H1 (cell line): ENCODE measurements at regions not wholly inside any gene's neighbourhood (a gene's known extent, or its start where the extent isn't known, plus 50 kb on each side); places are given as distances from the start of the nearest gene placed in this dataset.

Experiments used
- CTCF ChIA-PET: fragments of 300-600 bp; sonication (Branson Sonifier 250); formaldehyde crosslinking; loops from one replicate; lab custom pipeline; 2021; ENCODE audit not compliant: partially characterized antibody; lab: Charles Lee
- POLR2A ChIA-PET: fragments of 300-600 bp; sonication (Branson Sonifier 250); formaldehyde crosslinking; loops from one replicate; lab custom pipeline; 2021; ENCODE audit warnings: inconsistent platforms; ENCODE audit not compliant: partially characterized antibody; lab: Charles Lee
- DNase-seq, 2 experiments: peaks; one replicate each; pipeline versions ENCODE4 v3.0.0 to v3.0.0-alpha.2; 2010 to 2022; ENCODE audit warnings: low spot score in 2 of 2, low read depth in 1 of 2, mixed read lengths in 1 of 2
- FAIRE-seq: peaks from 2 replicates; lab custom pipeline; 2011; peaks lifted over from hg19 to GRCh38; lab: Jason Lieb, UNC
- H2AFZ ChIP-seq: 2 replicates; pipeline ENCODE4 v1.8.1; 2012; ENCODE audit warnings: low read length, inconsistent platforms
- H2AK5ac ChIP-seq: 2 replicates; pipeline ENCODE4 v1.6.1; 2013; ENCODE audit warnings: low read depth, low read length
- H2BK120ac ChIP-seq: replicated peaks from 2 replicates; pipeline ENCODE3; 2013; ENCODE audit warnings: low read depth, low read length, inconsistent platforms
- H2BK12ac ChIP-seq: 2 replicates; pipeline ENCODE4 v1.6.1; 2013; ENCODE audit warnings: low read depth, low read length
- H2BK15ac ChIP-seq: 2 replicates; pipeline ENCODE4 v1.6.1; 2013; ENCODE audit warnings: low read length
- H2BK20ac ChIP-seq: 2 replicates; pipeline ENCODE4 v1.6.1; 2013; ENCODE audit warnings: low read length
- H2BK5ac ChIP-seq: 2 replicates; pipeline ENCODE4 v1.6.1; 2013; ENCODE audit warnings: low read depth, low read length
- H3K14ac ChIP-seq: 2 replicates; pipeline ENCODE4 v1.6.1; 2013; ENCODE audit warnings: inconsistent platforms; ENCODE audit not compliant: insufficient read length
- H3K18ac ChIP-seq: 2 replicates; pipeline ENCODE4 v1.6.1; 2013; ENCODE audit warnings: low read length; ENCODE audit errors: extremely low read depth
- H3K23ac ChIP-seq: 2 replicates; pipeline ENCODE4 v1.6.1; 2013; ENCODE audit warnings: inconsistent platforms; ENCODE audit not compliant: insufficient read length
- H3K23me2 ChIP-seq: 2 replicates; pipeline ENCODE4 v1.6.1; 2013; ENCODE audit warnings: low read depth, low read length
- H3K27ac ChIP-seq: 2 replicates; pipeline ENCODE4 v1.6.1; 2011; ENCODE audit warnings: low read depth, low read length, inconsistent platforms
- H3K27me3 ChIP-seq, 4 experiments: replicated peaks in 1 of 4; 1 replicate in 1 of 4; 2 replicates in 3 of 4; pipeline versions ENCODE4 v1.6.1 to v1.8.1; 2011 to 2013; ENCODE audit warnings: low read length in 3 of 4, mild to moderate bottlenecking in 3 of 4, inconsistent platforms in 2 of 4, mixed read lengths in 2 of 4, moderate library complexity in 1 of 4; ENCODE audit not compliant: control insufficient read depth in 3 of 4, insufficient read depth in 3 of 4; ENCODE audit errors: extremely low read depth in 1 of 4
- H3K36me3 ChIP-seq, 4 experiments: 2 replicates each; pipeline versions ENCODE4 v1.6.1 to v1.8.1; 2011 to 2013; ENCODE audit warnings: mild to moderate bottlenecking in 4 of 4, low read length in 3 of 4, moderate library complexity in 2 of 4, control low read depth in 1 of 4, inconsistent platforms in 1 of 4; ENCODE audit not compliant: insufficient read depth in 4 of 4, control insufficient read depth in 2 of 4
- H3K4ac ChIP-seq: replicated peaks from 2 replicates; pipeline ENCODE3; 2013; ENCODE audit warnings: low read length, low read depth, mixed read lengths, inconsistent platforms; ENCODE audit not compliant: insufficient read length
- H3K4me1 ChIP-seq, 4 experiments: replicated peaks in 1 of 4; 1 replicate in 1 of 4; 2 replicates in 3 of 4; pipeline versions ENCODE4 v1.6.1 to v1.8.1; 2011 to 2013; ENCODE audit warnings: low read length in 3 of 4, inconsistent platforms in 2 of 4, mixed read lengths in 1 of 4; ENCODE audit not compliant: insufficient read depth in 4 of 4, control insufficient read depth in 3 of 4
- H3K4me2 ChIP-seq, 2 experiments: 2 replicates each; pipeline versions ENCODE4 v1.6.1 to v1.8.1; 2011 to 2013; ENCODE audit warnings: low read depth in 2 of 2, low read length in 2 of 2, control low read depth in 1 of 2, inconsistent platforms in 1 of 2, mild to moderate bottlenecking in 1 of 2; ENCODE audit not compliant: insufficient read depth in 1 of 2
- H3K4me3 ChIP-seq, 4 experiments: fragments of 200-600, 300-600 bp in 1 of 4; sonication (generic), shearing (Covaris generic), sonication (Bioruptor Twin) in 1 of 4; 2 replicates each; pipeline versions ENCODE4 v1.5.1 to v1.8.1; 2011 to 2016; ENCODE audit warnings: low read length in 4 of 4, low read depth in 3 of 4, control low read depth in 2 of 4, inconsistent platforms in 2 of 4, mild to moderate bottlenecking in 2 of 4, mixed read lengths in 1 of 4, moderate library complexity in 1 of 4; ENCODE audit not compliant: insufficient read depth in 2 of 4; ENCODE audit errors: extremely low read depth in 1 of 4
- H3K56ac ChIP-seq: replicated peaks from 2 replicates; pipeline ENCODE3; 2013; ENCODE audit warnings: low read depth, mild to moderate bottlenecking, mixed read lengths, low read length, inconsistent platforms; ENCODE audit not compliant: insufficient read length
- H3K79me1 ChIP-seq: 2 replicates; pipeline ENCODE4 v1.6.1; 2013; ENCODE audit warnings: low read depth, low read length, control low read depth
- H3K79me2 ChIP-seq, 2 experiments: 2 replicates each; pipeline versions ENCODE4 v1.6.1 to v1.8.1; 2012 to 2013; ENCODE audit warnings: low read length in 2 of 2, mild to moderate bottlenecking in 2 of 2, inconsistent platforms in 1 of 2; ENCODE audit not compliant: insufficient read depth in 2 of 2, control insufficient read depth in 1 of 2
- H3K9ac ChIP-seq, 4 experiments: replicated peaks in 1 of 4; 1 replicate in 1 of 4; 2 replicates in 3 of 4; pipeline versions ENCODE4 v1.6.1 to v1.8.1; 2011 to 2013; ENCODE audit warnings: low read depth in 3 of 4, low read length in 3 of 4, control low read depth in 2 of 4, mild to moderate bottlenecking in 2 of 4, moderate library complexity in 2 of 4, inconsistent platforms in 1 of 4; ENCODE audit errors: extremely low read depth in 1 of 4
- H3K9me3 ChIP-seq, 2 experiments: 2 replicates each; pipeline versions ENCODE4 v1.6.1 to v1.8.1; 2012 to 2013; ENCODE audit warnings: mild to moderate bottlenecking in 2 of 2, moderate library complexity in 2 of 2, control low read depth in 1 of 2, inconsistent platforms in 1 of 2, low read depth in 1 of 2, low read length in 1 of 2, mixed read lengths in 1 of 2; ENCODE audit not compliant: insufficient read depth in 2 of 2
- H4K20me1 ChIP-seq, 2 experiments: replicated peaks in 1 of 2; 2 replicates each; pipeline versions ENCODE3 to v1.8.1; 2011 to 2013; ENCODE audit warnings: inconsistent platforms in 2 of 2, low read length in 2 of 2, mild to moderate bottlenecking in 1 of 2; ENCODE audit not compliant: insufficient read depth in 2 of 2, control insufficient read depth in 1 of 2
- H4K5ac ChIP-seq: 2 replicates; pipeline ENCODE4 v1.6.1; 2013; ENCODE audit warnings: low read length, low read depth, mixed read lengths, inconsistent platforms; ENCODE audit not compliant: insufficient read length
- H4K8ac ChIP-seq: 2 replicates; pipeline ENCODE4 v1.8.0; 2013; ENCODE audit warnings: mild to moderate bottlenecking, moderate library complexity, low read length, inconsistent platforms; ENCODE audit not compliant: insufficient read depth; ENCODE audit errors: extremely low read depth
- H4K91ac ChIP-seq: replicated peaks from 2 replicates; pipeline ENCODE3; 2013; ENCODE audit warnings: low read length, mixed read lengths, inconsistent platforms; ENCODE audit not compliant: insufficient read length
- ATF2 ChIP-seq: IDR thresholded peaks from 2 replicates; pipeline ENCODE4 v1.6.1; 2012; ENCODE audit warnings: low read length, inconsistent platforms
- BACH1 ChIP-seq: IDR thresholded peaks from 2 replicates; pipeline ENCODE4 v1.6.1; 2012; ENCODE audit warnings: low read length, improper control_type of control experiment
- CHD1 ChIP-seq: IDR thresholded peaks from 2 replicates; pipeline ENCODE4 v1.6.1; 2012; ENCODE audit warnings: low read depth, low read length, improper control_type of control experiment
- CREB1 ChIP-seq: IDR thresholded peaks from 2 replicates; pipeline ENCODE4 v1.6.1; 2012; ENCODE audit warnings: inconsistent platforms
- EGR1 ChIP-seq: IDR thresholded peaks from 2 replicates; pipeline ENCODE4 v1.6.1; 2011; ENCODE audit warnings: low read depth, low read length, borderline replicate concordance
- JUN ChIP-seq: IDR thresholded peaks from 2 replicates; pipeline ENCODE4 v1.6.1; 2011; ENCODE audit warnings: low read depth, mild to moderate bottlenecking, improper control_type of control experiment, low read length
- KDM4A ChIP-seq: IDR thresholded peaks from one replicate; pipeline ENCODE4 v1.7.1; 2012; ENCODE audit warnings: low read depth, mild to moderate bottlenecking, moderate library complexity, low read length, inconsistent platforms; ENCODE audit not compliant: severe bottlenecking
- MAFK ChIP-seq: IDR thresholded peaks from 2 replicates; pipeline ENCODE4 v1.6.1; 2012; ENCODE audit warnings: low read depth, mild to moderate bottlenecking, improper control_type of control experiment, low read length
- NANOG ChIP-seq: IDR thresholded peaks from 2 replicates; pipeline ENCODE4 v1.6.1; 2011; ENCODE audit warnings: low read length, low read depth, mild to moderate bottlenecking, inconsistent platforms; ENCODE audit not compliant: insufficient read depth, poor library complexity, severe bottlenecking
- SIRT6 ChIP-seq: IDR thresholded peaks from one replicate; pipeline ENCODE4 v1.7.1; 2012; ENCODE audit warnings: low read length, inconsistent platforms
- SIX5 ChIP-seq: IDR thresholded peaks from 2 replicates; pipeline ENCODE4 v1.6.1; 2011; ENCODE audit warnings: mild to moderate bottlenecking, low read depth, low read length
- SP4 ChIP-seq: IDR thresholded peaks from 2 replicates; pipeline ENCODE4 v1.6.1; 2012; ENCODE audit warnings: low read length, inconsistent platforms
- SUZ12 ChIP-seq: fragments of 200-600 bp; sonication (generic); IDR thresholded peaks from 2 replicates; pipeline ENCODE4 v1.6.1; 2012; ENCODE audit warnings: mild to moderate bottlenecking, inconsistent platforms, low read length, moderate library complexity, mixed read lengths
- TEAD4 ChIP-seq: IDR thresholded peaks from 2 replicates; pipeline ENCODE4 v1.6.1; 2012; ENCODE audit warnings: low read depth, low read length, inconsistent platforms, mixed read lengths
- WGBS, 2 experiments: shearing (Covaris generic) in 1 of 2; methylation state at CpG; one replicate each; pipeline versions ENCODE4 v1.1.6 to v1.1.7; 2013 to 2015; ENCODE audit warnings: low lambda C conversion rate in 2 of 2, mixed read lengths in 2 of 2, inconsistent platforms in 1 of 2, low coverage in 1 of 2, missing lambda C conversion rate in 1 of 2; ENCODE audit not compliant: insufficient replicate concordance in 2 of 2, insufficient coverage in 1 of 2, insufficient read length in 1 of 2; ENCODE audit errors: extremely low coverage in 1 of 2, missing lambda C conversion rate in 1 of 2; 5-methylcytosine and 5-hydroxymethylcytosine counted together

GRCh38 chr11:15886299-15886698 lies 470.0 kb downstream of the SOX6 start:
- no peak overlapping the region for H3K27ac ChIP-seq

More at GRCh38 chr11:15886299-15886698, 470.0 kb downstream of the SOX6 start:
- H3K9ac ChIP-seq, result no peak overlapping the region; a peak in 1 of 7 replicates
- H3K18ac ChIP-seq, result no peak overlapping the region
- H2BK15ac ChIP-seq, result no peak overlapping the region
- H3K27me3 ChIP-seq, result no peaks in the 10 kb centered on the region
- H3K4me1 ChIP-seq, result no peaks in the 10 kb centered on the region
- no peaks in the 10 kb centered on the region for H3K36me3 ChIP-seq
- no peak overlapping the region for H3K14ac ChIP-seq
- H3K79me2 ChIP-seq, result no peaks in the 10 kb centered on the region
- no peaks in the 10 kb centered on the region for H4K20me1 ChIP-seq
- 92% methylated on average over 4 of the region's 4 CpGs; no CpG with 5 or more reads in 1 of the 2 experiments for WGBS, 2 experiments
- no peak overlapping the region for H4K5ac ChIP-seq
- CTCF ChIA-PET, result interaction anchor here (1.5 kb wide), 2 partner anchors 12 to 60 kb away, joined by 3 to 5 read pairs; no protein-coding TSS in a partner anchor
- DNase-seq (no peak), FAIRE-seq (no peak)
- no peak overlapping the region for H2BK120ac ChIP-seq
- H3K23me2 ChIP-seq, result no peaks in the 10 kb centered on the region
- H4K8ac ChIP-seq, result no peak overlapping the region
- H4K91ac ChIP-seq, result no peak overlapping the region
- POLR2A ChIA-PET, result no interaction called here
- no peaks in the 10 kb centered on the region for H3K79me1 ChIP-seq
- no peaks in the 10 kb centered on the region for H3K9me3 ChIP-seq
- TF ChIP-seq SIRT6 (no peak), SP4 (no peak), KDM4A (no peak), EGR1 (no peak), SIX5 (no peak), JUN (no peak), NANOG (no peak), CREB1 (no peak), ATF2 (no peak), MAFK (no peak), BACH1 (no peak), TEAD4 (no peak), SUZ12 (no peak), CHD1 (no peak)
- H3K56ac ChIP-seq, result no peak overlapping the region
- no peak overlapping the region for H2BK5ac ChIP-seq
- H3K23ac ChIP-seq, result no peak overlapping the region
- no peak overlapping the region for H2AK5ac ChIP-seq
- no peak overlapping the region for H3K4ac ChIP-seq
- no peak overlapping the region for H2AFZ ChIP-seq
- H2BK12ac ChIP-seq, result no peak overlapping the region
- H3K4me2 ChIP-seq, result no peak overlapping the region
- no peak overlapping the region for H2BK20ac ChIP-seq
- no peak overlapping the region; a peak in 1 of 8 replicates for H3K4me3 ChIP-seq
